GDM1 (cell line): ENCODE measurements at regions not wholly inside any gene's neighbourhood (a gene's known extent, or its start where the extent isn't known, plus 50 kb on each side); places are given as distances from the start of the nearest gene placed in this dataset.
"Not testable (repeated sequence)": the region's sequence is repeated elsewhere in the genome, so short reads cannot be mapped to it uniquely, and the experiment has no call there.

ENCODE experiments used
- DNase-seq: peaks from one replicate; lab custom pipeline; 2025; lab: John Stamatoyannopoulos, UW

DNA sequence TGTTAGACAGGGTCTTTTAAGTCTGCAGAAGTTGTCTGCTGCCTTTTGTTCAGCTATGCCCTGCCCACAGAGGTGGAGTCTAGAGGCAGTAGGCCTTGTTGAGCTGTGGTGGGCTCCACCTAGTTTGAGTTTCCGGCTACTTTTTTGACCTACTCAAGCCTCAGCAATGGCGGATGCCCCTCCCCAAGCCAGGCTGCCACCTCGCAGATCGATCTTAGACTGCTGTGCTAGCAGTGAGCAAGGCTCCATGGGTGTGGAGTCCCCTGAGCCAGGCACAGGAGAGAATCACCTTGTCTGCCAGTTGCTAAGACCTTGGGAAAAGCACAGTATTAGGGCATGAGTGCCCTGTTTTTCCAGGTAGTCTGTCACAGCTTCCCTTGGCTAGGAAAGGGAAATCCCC, 664.6 kb upstream of the DPPA4 start:
- DNase-seq, result not testable (repeated sequence)

DNA sequence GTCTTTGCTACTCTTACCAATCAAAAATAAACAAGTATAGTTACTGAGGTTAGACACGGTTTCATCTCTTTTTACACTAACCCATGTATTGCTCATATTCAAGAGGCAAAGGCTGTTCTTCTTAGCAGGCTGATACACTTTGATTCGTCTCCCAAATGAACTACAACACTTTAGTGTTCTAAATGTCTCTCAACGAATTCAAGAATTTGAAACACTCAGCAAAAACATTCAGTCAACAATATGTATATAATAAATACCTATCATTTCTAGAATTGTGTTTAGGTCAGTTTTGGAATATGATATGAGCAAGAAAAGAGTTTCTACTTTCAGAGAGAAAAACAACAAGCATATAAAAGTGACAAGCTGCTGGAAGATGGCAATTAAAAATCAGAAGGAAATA, 669.6 kb upstream of the DPPA4 start:
- DNase-seq, result no peak

DNA sequence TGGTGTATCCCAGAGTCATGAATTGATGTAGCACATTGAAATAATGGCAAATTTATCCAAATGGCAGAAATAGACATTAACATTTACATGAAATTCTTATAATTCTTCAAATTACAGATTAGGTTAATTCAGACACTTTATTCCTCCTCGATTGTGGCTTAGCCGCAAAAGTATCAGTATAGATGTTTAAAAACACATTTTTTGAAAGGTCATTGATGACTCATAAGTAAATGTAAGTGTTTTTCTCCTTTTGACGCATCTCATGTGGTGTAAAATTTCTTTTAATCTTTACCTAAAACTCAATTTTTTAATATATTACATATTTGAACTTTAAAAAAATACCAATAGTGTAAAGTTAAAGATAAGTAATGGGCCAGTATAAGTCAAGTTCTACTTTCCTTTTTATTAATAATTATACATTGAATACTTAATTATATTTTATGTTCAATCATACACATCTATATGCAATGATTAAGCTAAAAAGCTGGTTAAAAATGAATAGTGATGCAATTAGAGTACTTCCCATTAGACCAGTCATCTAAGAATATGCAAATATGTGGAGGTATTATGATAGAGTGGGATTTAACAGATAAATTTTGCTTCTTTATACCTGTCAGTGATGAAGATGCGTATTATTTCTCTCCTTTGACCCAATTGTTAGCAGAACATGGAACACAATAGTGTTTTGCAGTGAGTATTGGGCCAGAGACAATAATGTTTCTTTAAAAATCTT, 678.1 kb upstream of the DPPA4 start:
- DNase-seq, result no peak

DNA sequence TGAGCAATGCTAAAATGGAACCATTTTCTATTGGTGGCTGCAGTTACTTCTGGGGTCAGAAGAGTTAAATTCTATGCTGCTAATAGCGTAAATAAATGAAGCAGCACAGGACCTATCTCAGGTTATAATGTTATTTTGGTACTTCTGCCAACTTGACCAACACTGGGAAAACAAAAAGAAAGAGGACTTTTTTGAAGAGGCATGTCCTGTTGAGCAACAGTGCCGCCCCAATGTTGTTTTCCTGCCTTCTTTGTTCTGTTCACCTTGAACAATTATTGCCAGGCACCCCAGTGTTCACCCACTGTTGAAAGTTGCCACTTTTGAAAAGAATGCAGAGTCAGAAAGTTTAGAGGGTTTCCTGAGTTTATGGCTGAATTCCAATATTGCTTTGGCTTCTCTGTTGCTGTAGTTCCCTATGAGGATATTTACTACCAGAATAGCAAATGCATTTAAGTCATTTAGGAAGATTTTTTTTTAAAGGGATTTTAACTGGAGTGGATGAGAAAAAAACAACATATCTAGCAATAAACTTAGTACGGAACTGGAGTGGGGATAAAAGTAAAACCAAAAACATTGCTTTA, 679.0 kb upstream of the DPPA4 start:
- no peak for DNase-seq

DNA sequence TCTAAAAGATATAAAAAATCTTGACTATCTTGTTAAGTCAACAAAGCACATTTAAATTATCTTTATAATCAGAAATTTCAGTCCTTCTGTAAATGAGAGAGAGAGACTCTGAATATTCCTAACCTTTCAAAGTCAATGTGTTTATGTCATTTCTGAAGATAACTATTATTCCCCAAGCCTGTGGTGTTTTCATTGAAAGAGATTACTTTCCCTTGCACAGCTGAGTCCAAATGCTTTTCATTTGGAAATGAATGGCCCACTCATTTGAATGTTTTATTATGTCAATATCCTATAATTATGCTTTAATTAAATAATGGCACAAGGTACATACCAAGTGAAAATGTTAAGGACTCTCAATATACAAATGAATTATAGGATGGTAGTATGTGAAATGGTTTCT, 680.0 kb upstream of the DPPA4 start:
- no peak for DNase-seq

DNA sequence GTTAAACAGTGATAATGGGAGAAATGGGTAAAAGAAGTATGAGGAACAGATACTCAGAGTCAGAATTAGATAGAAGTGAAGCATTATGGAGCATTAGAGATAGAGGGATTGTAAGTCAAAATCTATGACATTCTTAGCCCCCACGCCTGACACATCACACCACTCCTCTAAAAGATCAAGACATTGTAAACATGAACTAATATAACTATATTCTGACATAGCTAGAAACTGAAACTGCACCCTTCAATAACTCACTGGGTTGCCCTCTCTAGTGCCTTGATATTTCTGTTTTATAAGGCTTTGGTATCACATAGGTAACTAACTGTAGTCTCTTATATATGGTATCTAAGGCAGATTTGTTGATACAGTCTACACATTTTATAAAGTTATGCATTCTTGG, 684.3 kb upstream of the DPPA4 start:
- DNase-seq, result no peak

DNA sequence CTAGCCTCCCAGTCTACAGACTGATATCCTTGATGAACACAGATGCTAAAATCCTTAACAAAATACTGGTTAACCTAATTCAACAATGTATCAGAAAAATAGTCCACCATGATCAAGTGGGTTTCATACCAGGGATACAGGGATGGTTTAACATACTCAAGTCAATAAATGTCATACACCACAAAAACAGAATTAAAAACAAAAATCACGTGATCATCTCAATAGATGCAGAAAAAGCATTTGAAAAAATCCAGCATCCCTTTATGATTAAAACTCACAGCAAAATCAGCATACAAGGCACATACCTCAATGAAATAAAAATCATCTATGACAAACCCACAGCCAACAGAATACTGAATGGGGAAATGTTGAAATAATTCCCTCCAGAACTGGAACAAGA, 685.7 kb upstream of the DPPA4 start:
- DNase-seq, result not testable (repeated sequence)

DNA sequence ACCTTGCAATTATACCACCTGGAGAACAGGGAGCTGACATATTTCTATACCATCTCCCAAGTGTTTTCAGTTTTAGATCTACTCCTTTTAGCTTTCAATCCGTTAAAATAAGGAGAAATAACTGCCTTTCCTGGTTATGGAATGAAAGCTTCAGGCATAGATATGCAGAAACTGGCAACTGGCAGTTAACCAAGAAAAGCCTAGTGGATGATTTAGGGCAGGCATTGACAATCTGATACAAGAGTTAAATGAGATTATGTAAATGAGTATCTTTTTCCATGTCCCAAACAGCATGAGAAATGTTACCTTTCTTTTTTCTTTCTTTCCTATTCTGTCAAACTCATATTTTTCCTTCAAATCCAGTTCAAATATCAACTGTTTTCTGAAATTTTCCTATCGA, 689.1 kb upstream of the DPPA4 start:
- DNase-seq, result no peak

DNA sequence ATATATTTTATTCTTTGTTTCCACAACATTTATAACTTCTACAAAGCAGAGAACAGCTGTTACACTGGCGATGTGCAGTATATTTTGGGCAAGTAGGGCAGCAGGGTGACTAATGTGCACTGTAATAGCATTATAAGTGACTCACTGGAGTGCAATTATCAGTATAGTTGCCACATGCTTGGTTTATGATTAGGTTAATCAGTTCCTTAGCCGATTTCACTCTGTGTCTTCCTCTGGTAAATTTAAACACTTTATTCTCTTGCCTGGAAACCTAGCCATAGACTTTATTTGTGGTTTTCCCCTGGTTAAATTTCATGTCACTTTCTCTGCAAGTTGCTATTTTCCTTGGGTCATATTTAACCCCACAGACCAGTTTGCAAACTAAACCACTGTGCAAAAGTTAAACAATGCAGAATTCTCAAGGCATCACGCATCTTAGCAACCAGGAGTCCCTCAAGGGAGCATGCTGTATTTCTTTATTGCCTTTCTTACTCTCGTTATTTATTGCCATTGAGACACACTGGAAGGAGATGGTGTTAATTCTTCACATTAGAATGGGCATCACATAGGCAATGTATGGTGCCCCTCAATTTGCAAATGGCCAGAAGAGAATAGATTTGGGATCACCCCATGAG, 690.2 kb upstream of the DPPA4 start:
- DNase-seq, result no peak

DNA sequence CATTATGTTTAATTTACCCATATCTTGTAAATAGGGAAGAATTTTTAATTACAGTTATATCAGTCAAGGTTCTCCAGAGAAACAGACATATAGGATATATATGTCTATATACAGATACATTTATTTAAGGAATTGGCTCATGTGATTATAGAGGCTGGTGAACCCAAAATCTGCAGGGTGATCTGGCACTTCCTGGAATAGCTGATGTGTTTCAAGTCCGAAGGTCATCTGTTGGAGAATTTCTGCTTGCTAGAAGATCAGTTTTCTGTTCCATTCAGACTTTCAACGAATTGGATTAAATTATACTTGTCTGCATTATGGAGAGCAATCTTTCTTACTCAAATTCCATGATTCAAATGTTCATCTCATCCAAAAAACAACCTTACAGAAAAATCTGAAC, 694.6 kb upstream of the DPPA4 start:
- no peak for DNase-seq

DNA sequence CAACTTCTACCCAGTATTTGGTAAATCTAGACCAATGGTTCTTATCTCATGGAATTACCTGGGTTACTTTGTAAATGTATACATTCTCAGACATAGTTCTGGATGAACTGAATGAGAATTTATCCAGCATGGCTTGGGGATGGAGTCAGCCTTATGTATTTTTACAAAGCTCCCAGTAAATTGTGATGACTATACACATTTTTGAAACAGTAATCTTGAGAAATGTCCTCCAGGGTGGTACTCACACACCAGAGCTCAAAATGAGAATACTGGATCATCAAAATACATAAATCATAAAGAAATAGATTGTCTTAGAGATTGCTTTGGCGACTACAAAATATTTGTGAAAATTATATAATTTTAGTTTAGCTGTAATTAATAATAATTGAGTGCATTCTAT, 722.1 kb upstream of the DPPA4 start:
- DNase-seq, result no peak

DNA sequence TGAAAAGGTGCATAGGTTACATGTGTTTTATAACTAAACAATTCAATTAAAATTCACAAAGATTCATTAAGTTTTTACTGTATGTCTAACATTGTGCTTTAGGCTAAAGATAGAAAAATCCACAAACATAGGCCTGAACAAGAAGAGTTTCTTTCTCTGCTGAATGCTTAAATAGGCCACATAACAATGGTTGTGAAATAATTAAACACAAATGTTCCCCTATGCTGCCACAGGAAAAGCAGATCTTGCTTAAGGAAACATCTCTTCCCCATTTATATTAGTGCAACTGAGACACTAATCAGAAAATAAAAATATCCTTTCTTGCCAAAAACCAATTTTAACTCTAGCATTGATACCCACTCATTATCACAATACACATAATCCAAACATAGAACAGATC, 725.4 kb upstream of the DPPA4 start:
- no peak for DNase-seq

DNA sequence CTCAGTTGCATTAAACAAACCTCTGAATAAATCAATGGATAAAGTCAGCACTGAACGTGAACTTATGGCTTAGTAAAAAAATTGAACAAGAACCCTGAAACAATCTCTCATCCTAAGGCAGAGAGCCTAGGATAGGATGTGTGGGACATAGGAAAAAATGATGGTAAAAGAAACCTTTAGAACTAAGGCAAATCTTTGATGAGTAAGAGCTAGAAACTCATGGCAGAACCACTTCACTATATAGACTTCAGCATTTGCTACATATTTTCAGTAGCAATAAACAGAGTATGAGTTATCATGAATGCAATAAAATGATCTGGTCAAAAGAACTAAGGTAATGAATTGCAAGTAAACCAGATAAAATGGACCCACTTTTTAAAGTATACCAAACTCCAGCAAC, 725.8 kb upstream of the DPPA4 start:
- no peak for DNase-seq

DNA sequence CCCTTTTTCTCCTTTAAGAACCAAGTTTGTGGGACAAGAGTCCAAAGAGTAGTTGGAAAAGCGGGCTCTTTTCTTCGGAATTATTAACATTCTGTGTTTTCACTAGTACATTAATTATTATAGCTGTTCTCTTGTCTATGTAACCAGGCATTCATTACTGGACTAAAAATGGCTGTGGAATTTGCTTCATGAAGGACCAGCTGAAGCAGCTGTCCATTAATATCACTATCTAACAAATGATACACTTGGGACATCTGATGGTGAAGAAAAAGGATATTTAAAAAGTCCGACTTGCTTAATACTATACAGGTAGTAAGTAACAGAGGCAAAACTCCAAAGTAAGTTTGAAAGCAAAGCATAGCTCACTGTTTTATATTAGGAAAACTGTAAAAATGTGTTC, 728.9 kb upstream of the DPPA4 start:
- DNase-seq, result no peak

DNA sequence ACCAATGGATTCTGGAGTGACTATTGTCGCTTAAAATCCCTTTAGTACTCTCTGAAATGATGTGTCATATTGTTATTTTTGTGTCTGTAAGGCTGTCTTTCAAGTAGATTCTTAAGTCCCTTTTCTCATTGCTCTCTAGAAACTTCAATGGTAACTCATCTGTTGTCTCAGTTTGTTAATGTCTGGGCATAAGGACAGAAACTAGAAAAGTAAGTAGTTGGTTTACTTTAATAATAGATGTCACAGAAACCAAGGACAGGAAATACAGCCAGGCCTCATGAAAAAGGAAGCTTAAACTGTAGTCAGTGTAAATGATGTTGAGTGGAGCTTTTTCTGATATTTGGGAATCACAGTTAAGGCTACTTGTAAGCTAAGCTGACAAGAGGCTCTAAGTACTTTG, 730.2 kb upstream of the DPPA4 start:
- no peak for DNase-seq

DNA sequence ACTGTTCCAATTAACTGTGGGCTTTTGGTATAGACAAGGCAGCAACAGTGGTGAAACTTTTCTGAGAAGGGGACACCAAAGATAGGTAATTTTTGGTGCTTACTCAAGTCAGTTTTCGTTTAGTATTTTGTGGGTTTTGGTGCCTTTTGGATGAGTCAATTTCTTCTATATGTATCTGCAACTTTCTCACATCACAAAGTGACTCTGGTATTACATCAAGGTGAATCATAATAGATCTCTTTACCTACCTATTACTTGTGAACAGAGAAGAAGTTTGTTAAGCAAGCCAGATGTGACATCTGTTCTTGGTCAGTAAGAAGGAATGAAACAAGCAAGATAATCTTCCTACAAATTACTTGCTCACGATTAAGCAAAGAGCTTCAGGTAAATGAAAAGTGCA, 732.4 kb upstream of the DPPA4 start:
- no peak for DNase-seq

DNA sequence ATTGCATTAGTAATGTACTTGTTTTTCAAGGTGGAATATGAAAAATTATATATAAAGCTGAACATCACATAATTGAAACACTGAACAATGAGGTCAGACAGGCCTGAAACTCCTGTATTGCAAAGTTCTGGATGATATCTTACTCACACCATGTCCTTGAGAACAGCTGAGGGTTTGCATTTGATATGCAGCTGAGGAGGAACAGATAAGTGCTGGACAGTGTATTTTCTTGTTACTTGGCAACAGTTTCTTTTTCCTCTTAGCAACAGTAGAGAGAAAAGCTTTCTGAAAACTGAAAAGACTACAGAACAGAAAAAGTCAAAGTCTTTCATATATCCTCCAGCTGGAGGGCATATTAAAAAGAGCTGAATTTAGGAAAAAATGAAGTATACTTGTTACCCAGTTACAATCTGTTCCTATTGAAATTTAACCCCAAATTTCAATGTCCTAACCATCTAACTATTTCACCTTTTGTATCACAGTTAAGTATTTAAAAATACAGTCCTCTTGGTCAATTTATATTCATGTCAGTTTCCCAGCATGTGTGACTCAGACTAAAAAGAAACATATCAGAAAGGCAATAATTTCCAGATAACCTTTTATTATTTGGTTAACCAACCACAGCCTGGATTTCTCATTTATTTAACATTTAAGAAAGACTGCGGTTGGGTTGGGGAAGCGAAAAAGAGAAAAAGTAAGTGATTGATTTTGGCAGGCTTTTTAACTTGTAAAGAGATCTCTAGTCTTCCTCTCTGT, 733.0 kb upstream of the DPPA4 start:
- DNase-seq, result no peak

DNA sequence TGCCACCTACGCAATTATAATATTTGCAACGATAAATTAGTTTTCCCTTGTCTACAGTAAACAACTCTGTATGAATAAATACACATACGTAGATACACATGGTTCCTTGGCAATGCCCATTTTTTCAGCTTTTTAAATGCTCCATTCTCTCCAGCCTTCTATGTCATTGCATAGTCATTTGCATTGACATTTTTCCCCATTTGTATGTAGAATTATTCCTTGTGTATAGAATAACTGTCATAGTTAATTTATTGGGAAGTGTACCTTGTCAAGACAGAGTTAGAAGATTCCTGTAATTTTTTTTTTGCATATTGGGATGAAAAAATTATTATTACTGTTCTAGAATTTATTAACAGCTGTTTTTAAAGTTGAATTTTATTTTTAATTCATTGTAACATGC, 736.7 kb upstream of the DPPA4 start:
- DNase-seq, result no peak

DNA sequence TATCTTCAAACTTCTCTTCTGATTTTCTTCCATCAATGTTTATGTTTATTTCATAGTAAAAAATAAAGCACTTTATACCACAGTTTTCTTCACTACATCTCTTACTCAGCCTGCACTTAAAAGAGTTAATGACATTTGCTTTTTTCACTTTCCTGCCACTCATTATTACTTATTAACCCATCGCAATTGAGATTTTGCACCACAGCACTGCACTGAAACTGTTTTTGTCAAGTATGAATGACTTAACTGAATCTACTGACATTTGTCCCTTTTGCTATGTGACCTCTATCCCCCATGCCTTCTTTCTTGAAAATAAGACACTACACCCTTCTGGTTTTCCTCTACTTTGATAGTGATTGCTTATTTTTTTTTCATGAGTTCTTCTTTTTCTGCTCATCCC, 739.7 kb upstream of the DPPA4 start:
- no peak for DNase-seq

DNA sequence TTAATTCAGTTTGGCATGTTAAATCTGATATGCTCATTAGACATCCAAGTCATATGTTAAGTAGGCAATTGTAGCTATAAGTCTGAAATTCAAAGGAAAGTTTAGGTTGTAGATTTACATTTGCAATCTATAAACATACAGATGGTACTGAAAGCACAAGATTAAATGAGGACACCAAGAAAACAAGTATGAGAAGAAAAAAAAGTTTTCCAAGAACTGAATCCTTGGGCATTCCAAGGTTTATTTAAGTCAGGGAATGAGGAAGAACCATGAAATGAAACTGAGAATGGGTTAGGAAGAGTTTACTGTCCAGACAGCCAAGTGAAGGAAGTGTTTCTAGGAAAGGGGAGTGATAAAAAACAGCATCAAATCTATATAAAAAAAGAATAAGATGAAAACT, 756.1 kb upstream of the DPPA4 start:
- DNase-seq, result no peak

DNA sequence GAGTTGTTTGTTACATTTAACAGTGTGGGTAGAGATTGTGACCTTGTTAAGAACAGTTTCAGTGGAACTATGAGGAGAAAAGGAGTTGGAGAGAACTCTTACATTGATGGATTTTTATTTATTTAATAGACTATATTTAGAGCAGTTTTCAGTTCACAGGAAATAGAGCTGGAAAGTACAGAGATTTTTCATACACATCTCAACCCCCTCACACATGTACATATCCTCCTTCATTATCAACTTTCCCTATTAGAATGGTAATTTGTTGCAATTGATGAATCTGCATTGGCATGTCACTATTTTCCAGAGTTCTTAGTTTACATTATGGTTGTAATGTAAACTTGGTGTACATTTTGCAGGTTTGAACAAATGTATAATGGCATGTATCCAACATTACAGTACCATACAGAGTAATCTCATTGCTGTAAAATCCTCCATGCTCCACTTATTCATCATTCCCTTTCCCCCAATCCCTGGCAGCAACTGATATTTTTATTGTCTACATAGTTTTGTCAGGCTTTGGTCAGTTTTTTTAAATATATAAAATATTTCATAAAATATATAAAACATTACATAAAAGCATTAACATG, 756.6 kb upstream of the DPPA4 start:
- DNase-seq, result no peak

DNA sequence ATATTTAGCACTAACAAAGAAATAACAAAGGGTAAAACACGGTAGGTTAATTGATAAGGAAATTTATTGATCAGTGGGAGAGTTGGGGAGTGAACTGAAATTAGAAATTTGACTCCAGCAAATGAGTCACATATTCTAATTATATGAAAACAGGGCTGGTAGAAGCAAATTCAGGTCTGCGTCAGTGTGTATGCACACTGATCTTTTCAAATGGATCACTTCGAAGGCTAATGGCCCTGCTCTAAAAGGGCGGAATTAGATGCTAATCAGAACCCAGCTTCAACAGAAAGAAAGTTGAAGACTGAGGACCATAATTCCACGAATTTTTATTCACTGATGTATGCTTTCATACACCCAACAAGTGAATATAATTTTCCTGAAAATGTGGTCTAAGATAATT, 762.4 kb upstream of the DPPA4 start:
- no peak for DNase-seq

DNA sequence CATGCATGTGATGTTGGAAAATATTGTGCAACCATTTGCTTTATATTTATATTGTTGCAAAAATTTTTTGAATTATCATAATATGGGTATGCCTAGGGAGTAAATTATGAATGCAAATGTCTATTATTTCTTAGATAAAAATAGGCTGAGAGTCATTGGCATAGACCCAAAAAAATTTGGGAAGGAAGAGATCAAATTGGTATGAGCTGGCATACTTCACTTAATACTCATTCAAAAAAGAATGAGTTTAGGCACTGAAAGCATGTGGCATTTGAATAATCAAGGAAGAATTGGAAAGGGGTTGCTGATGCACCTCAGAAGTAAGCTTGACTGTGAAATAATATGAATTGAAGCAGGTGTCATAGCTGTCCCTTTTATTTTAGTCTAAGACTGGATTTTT, 764.0 kb upstream of the DPPA4 start:
- no peak for DNase-seq
